ENCODE measurements at regions not wholly inside any gene's neighbourhood (a gene's known extent, or its start where the extent isn't known, plus 50 kb on each side); places are given as distances from the start of the nearest gene placed in this dataset.

GRCh38 chr13:73708393-73708985 lies 425.7 kb downstream of the KLF12 start:
- no peak for TF ChIP-seq EZH2 (IDR thresholded peaks at IDR 0.05)
- TF ChIP-seq POLR2AphosphoS5 (IDR thresholded peaks at IDR 0.05; ENCODE audit: borderline replicate concordance, low read depth, low read length) = no peak
- no peak for TF ChIP-seq FOXP2 (optimal IDR thresholded peaks at IDR 0.05; ENCODE audit: control extremely low read depth, extremely low read length, insufficient read depth)

Measured in SK-N-MC (cell line).